K562 (cell line): ENCODE measurements at regions not wholly inside any gene's neighbourhood (a gene's known extent, or its start where the extent isn't known, plus 50 kb on each side); places are given as distances from the start of the nearest gene placed in this dataset.

Experiments
- ATAC-seq: fragments of 200-7000 bp; cut with Tn5 transposase; 3 replicates; pipeline ENCODE4 v1.9.1; 2020; ENCODE audit warnings: moderate library complexity
- BruUV-seq: library from RNA; stranded (reverse); fragments of 400-500 nt; replicated peaks from 2 replicates; lab custom pipeline; 2021; lab: Mats Ljungman, UMichigan
- CTCF ChIA-PET: fragments of 300-600 bp; formaldehyde crosslinking; extraction: SDS; loops from one replicate; lab custom pipeline; 2021; ENCODE audit warnings: low intra/inter-chr PET ratio; lab: Yijun Ruan, JAX
- POLR2A ChIA-PET: fragments of 300-600, 350-650 bp; sonication (Branson Sonifier 250); formaldehyde crosslinking; extraction: SDS; loops from one replicate; lab custom pipeline; 2021; ENCODE audit warnings: antibody characterized with exemption, inconsistent platforms; lab: Yijun Ruan, JAX
- DNase-seq, 4 experiments: peaks; one replicate each; pipeline versions ENCODE4 v3.0.0 to v3.0.0-alpha.2; 2011 to 2018; ENCODE audit warnings: low spot score in 3 of 4, mixed read lengths in 3 of 4; ENCODE audit errors: extremely low read depth in 1 of 4
- FAIRE-seq: peaks from 2 replicates; lab custom pipeline; 2011; peaks lifted over from hg19 to GRCh38; lab: Jason Lieb, UNC
- H2AFZ ChIP-seq: 2 replicates; pipeline ENCODE4 v1.6.0; 2011; ENCODE audit warnings: low read depth, low read length, control low read depth, inconsistent platforms
- H3K27ac ChIP-seq: fragments of 200-600 bp; 3 replicates; pipeline ENCODE4 v1.8.0; 2011; ENCODE audit warnings: low read depth, mild to moderate bottlenecking, control low read depth, inconsistent platforms, low read length, moderate library complexity, mixed read lengths; ENCODE audit errors: extremely low read depth
- H3K27me3 ChIP-seq, 2 experiments: fragments of 300-600 bp in 1 of 2; 2 replicates in 1 of 2; 3 replicates in 1 of 2; pipeline versions ENCODE4 v1.6.0 to v1.8.0; 2011; ENCODE audit warnings: inconsistent platforms in 2 of 2, low read length in 2 of 2, mild to moderate bottlenecking in 1 of 2, mixed read lengths in 1 of 2, moderate library complexity in 1 of 2; ENCODE audit not compliant: control insufficient read depth in 2 of 2, insufficient read depth in 2 of 2
- H3K36me3 ChIP-seq: fragments of 300-600 bp; 3 replicates; pipeline ENCODE4 v1.8.0; 2011; ENCODE audit warnings: mild to moderate bottlenecking, low read length, inconsistent platforms; ENCODE audit not compliant: control insufficient read depth, insufficient read depth
- H3K4me1 ChIP-seq, 2 experiments: fragments of 200-600 bp in 1 of 2; replicated peaks in 1 of 2; 2 replicates in 1 of 2; 3 replicates in 1 of 2; pipeline versions ENCODE4 v1.5.1 to v1.8.0; 2011; ENCODE audit warnings: inconsistent platforms in 2 of 2, low read length in 2 of 2, mild to moderate bottlenecking in 1 of 2, mixed read lengths in 1 of 2, moderate library complexity in 1 of 2; ENCODE audit not compliant: control insufficient read depth in 2 of 2, insufficient read depth in 2 of 2
- H3K4me2 ChIP-seq: 2 replicates; pipeline ENCODE4 v1.6.1; 2011; ENCODE audit warnings: low read length, control low read depth, inconsistent platforms, mixed read lengths; ENCODE audit not compliant: insufficient read depth
- H3K4me3 ChIP-seq: fragments of 200-600 bp; sonication (generic), shearing (Covaris generic); 2 replicates; pipeline ENCODE4 v1.5.1; 2016; ENCODE audit warnings: control low read depth, inconsistent platforms
- H3K79me2 ChIP-seq: fragments of 200-600 bp; 3 replicates; pipeline ENCODE4 v1.8.0; 2011; ENCODE audit warnings: low read length, inconsistent platforms; ENCODE audit not compliant: control insufficient read depth, insufficient read depth
- H3K9ac ChIP-seq, 2 experiments: 2 replicates each; pipeline versions ENCODE4 v1.6.0 to v1.6.1; 2011; ENCODE audit warnings: low read depth in 2 of 2, low read length in 2 of 2, control low read depth in 1 of 2, inconsistent platforms in 1 of 2, mild to moderate bottlenecking in 1 of 2, mixed read lengths in 1 of 2; ENCODE audit not compliant: insufficient read depth in 1 of 2
- H3K9me1 ChIP-seq: one replicate; pipeline ENCODE4 v1.6.0; 2011; ENCODE audit warnings: inconsistent platforms, mild to moderate bottlenecking, low read length, moderate library complexity; ENCODE audit not compliant: control insufficient read depth, insufficient read depth
- H3K9me3 ChIP-seq: replicated peaks from 2 replicates; pipeline ENCODE4 v1.5.1; 2011; ENCODE audit warnings: low read depth, low read length, inconsistent platforms; ENCODE audit not compliant: control insufficient read depth, insufficient read depth
- H4K20me1 ChIP-seq: replicated peaks from 2 replicates; pipeline ENCODE4 v1.6.1; 2011; ENCODE audit warnings: low read length, inconsistent platforms, mixed read lengths; ENCODE audit not compliant: control insufficient read depth, insufficient read depth
- MBD2 ChIP-seq: sonication (generic); IDR thresholded peaks from 2 replicates; pipeline ENCODE4 v1.6.1; 2016; ENCODE audit warnings: low read depth, borderline replicate concordance
- MCM5 ChIP-seq: fragments of 450-650 bp; IDR thresholded peaks from 2 replicates; pipeline ENCODE4 v1.6.1; 2016; ENCODE audit warnings: low read depth
- MED1 ChIP-seq: sonication (generic); formaldehyde crosslinking; IDR thresholded peaks from 2 replicates; pipeline ENCODE4 v1.8.1; 2023; ENCODE audit warnings: missing genetic modification reagents, borderline replicate concordance
- NBN ChIP-seq: fragments of 450-650 bp; IDR thresholded peaks from 2 replicates; pipeline ENCODE4 v1.6.1; 2016; ENCODE audit warnings: low read depth, mild to moderate bottlenecking
- SRSF9 ChIP-seq: fragments of 200-400 bp; formaldehyde crosslinking; IDR thresholded peaks from 2 replicates; pipeline ENCODE4 v1.6.1; 2017; ENCODE audit warnings: low read depth, low read length, borderline replicate concordance
- ZNF174 ChIP-seq: fragments of 250-450 bp; sonication (Bioruptor Pico); IDR thresholded peaks from 2 replicates; pipeline ENCODE4 v1.4.0; 2020; ENCODE audit warnings: mild to moderate bottlenecking
- ZNF354B ChIP-seq: fragments of 250-450 bp; sonication (Bioruptor Pico); IDR thresholded peaks from 2 replicates; pipeline ENCODE4 v1.4.0; 2020
- ZNF584 ChIP-seq: fragments of 200-800 bp; sonication (Bioruptor generic); IDR thresholded peaks from 2 replicates; pipeline ENCODE4 v1.6.1; 2016; ENCODE audit warnings: low read depth, mild to moderate bottlenecking, missing genetic modification characterization, missing compliant biosample characterization
- WGBS: fragments of 100-300 bp; shearing (Covaris generic); methylation state at CpG from one replicate; pipeline ENCODE4 v1.1.6; 2016; ENCODE audit warnings: low coverage, mixed read lengths; ENCODE audit not compliant: insufficient coverage; ENCODE audit errors: missing lambda C conversion rate; 5-methylcytosine and 5-hydroxymethylcytosine counted together
- in situ Hi-C: fragments of 300-500 bp; cut with MboI; formaldehyde crosslinking; loops from 4 replicates; pipeline ENCODE4 v1.15.0; 2018; ENCODE audit warnings: inconsistent platforms, mixed read lengths
- intact Hi-C: fragments of 100-400 bp; cut with micrococcal nuclease; formaldehyde crosslinking; loops from 2 replicates; pipeline ENCODE4 v1.14.2; 2022
- TF ChIP-seq, protein P1 (sequence below): fragments of 250-450 bp; sonication (Bioruptor Pico); IDR thresholded peaks from 2 replicates; pipeline ENCODE4 v1.4.0; 2020; ENCODE audit warnings: mild to moderate bottlenecking, moderate library complexity, borderline replicate concordance

DNA sequence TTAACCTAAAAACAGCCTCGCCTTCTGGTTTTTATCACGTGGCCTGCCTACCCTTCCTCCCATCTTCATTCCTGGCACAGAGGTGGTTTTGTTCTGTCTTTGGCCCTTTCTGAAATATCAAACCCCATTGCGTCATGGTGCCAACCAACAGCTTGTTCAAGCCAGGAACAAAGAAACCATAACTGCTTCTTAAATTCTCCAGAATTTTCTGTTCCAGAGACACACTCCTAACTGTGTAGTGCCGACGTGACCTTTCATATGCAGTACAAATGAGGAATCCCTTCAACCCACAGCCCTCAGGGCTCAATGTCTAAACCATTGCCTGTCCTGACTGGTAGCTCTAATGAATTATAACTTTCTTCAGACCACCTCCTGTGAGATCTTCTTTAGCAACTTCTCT, 82.2 kb upstream of the TNP1 start:
- Histone ChIP-seq H3K9me1 (no peaks in the 10 kb centered on the region), H3K27me3 (no peaks in the 10 kb centered on the region), H3K4me2 (no peak overlapping the region), H3K79me2 (no peaks in the 10 kb centered on the region), H2AFZ (no peak overlapping the region), H3K4me1 (peaks cover 0 to 5% of the 10 kb centered on the region in 2 experiments; a peak in 1 of 5 replicates), H4K20me1 (no peaks in the 10 kb centered on the region), H3K36me3 (no peaks in the 10 kb centered on the region), H3K9me3 (no peaks in the 10 kb centered on the region), H3K9ac (no peak overlapping the region), H3K4me3 (no peak overlapping the region), H3K27ac (no peak overlapping the region)
- TF ChIP-seq MCM5 = no peak
- no peak for TF ChIP-seq MED1 (CRISPR knock-in tag)
- TF ChIP-seq SRSF9 = no peak
- no peak for TF ChIP-seq NBN
- TF ChIP-seq ZNF174 = no peak
- no peak for TF ChIP-seq ZNF584 (CRISPR knock-in tag)
- TF ChIP-seq MBD2 = no peak
- TF ChIP-seq ZNF354B (CRISPR knock-in tag) = no peak
- TF ChIP-seq, protein P1, sequence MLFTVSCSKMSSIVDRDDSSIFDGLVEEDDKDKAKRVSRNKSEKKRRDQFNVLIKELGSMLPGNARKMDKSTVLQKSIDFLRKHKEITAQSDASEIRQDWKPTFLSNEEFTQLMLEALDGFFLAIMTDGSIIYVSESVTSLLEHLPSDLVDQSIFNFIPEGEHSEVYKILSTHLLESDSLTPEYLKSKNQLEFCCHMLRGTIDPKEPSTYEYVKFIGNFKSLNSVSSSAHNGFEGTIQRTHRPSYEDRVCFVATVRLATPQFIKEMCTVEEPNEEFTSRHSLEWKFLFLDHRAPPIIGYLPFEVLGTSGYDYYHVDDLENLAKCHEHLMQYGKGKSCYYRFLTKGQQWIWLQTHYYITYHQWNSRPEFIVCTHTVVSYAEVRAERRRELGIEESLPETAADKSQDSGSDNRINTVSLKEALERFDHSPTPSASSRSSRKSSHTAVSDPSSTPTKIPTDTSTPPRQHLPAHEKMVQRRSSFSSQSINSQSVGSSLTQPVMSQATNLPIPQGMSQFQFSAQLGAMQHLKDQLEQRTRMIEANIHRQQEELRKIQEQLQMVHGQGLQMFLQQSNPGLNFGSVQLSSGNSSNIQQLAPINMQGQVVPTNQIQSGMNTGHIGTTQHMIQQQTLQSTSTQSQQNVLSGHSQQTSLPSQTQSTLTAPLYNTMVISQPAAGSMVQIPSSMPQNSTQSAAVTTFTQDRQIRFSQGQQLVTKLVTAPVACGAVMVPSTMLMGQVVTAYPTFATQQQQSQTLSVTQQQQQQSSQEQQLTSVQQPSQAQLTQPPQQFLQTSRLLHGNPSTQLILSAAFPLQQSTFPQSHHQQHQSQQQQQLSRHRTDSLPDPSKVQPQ (CRISPR knock-in tag) = no peak
- intact Hi-C loops (no loop called here), in situ Hi-C loops (no loop called here)
- FAIRE-seq = no peak
- no peak for ATAC-seq
- ChIA-PET CTCF (no interaction called here), POLR2A (no interaction called here)
- no TSS peak for BruUV-seq
- 4% methylated on average over 5 of the region's 5 CpGs for WGBS
- no peak for DNase-seq
